ENCODE measurements at regions not wholly inside any gene's neighbourhood (a gene's known extent, or its start where the extent isn't known, plus 50 kb on each side); places are given as distances from the start of the nearest gene placed in this dataset.

GRCh38 chr2:181378491-181378890 is 78.7 kb upstream of the ITGA4 start:
- no peak for TF ChIP-seq CTCF (conservative IDR thresholded peaks at IDR 0.05; ENCODE audit: low read depth)
- no peak overlapping the region for H3K27ac ChIP-seq
- no peak for DNase-seq (ENCODE audit: low spot score)
- ChIA-PET POLR2A (ENCODE audit: low non-redundant PET) (no interaction called here), CTCF (interaction anchor here (0.6 to 0.9 kb wide), 2 partner anchors 22 to 103 kb away, joined by 3 read pairs; no protein-coding TSS in a partner anchor)

DNA sequence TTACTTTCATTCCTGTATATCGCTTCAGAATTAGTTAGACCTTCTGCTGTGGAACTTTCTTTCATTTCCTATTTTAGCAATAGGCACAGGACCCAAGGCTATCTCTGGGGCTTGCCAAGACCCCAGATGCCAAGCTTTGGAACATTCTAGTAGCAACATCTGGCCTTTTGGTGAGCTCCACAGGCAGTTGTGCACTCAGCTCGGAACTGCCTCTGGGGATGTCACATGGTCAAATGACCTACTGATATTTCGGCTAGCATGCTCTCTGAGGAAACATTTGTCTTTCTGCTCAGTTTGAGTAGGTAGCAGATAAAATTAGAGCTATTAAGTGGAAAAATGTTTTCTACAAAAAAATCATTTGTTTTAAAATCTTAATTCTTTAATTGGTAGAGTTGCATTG is 76.6 kb upstream of the ITGA4 start:
- no peak for TF ChIP-seq CTCF (conservative IDR thresholded peaks at IDR 0.05; ENCODE audit: low read depth)
- ChIA-PET CTCF (interaction anchor here (0.7 kb wide), 1 partner anchor 135 kb away, joined by 3 read pairs; no protein-coding TSS in a partner anchor), POLR2A (ENCODE audit: low non-redundant PET) (no interaction called here)
- H3K27ac ChIP-seq = no peak overlapping the region
- no peak for DNase-seq (ENCODE audit: low spot score)

- POLR2A ChIA-PET (ENCODE audit: low non-redundant PET) = no interaction called here
- H3K27ac ChIP-seq = no peak overlapping the region
- no peak for TF ChIP-seq CTCF (conservative IDR thresholded peaks at IDR 0.05; ENCODE audit: low read depth)
- CTCF ChIA-PET = no interaction called here
- DNase-seq (ENCODE audit: low spot score) = no peak
Measured at GRCh38 chr2:181384923-181385322, 72.3 kb upstream of the ITGA4 start.

DNA sequence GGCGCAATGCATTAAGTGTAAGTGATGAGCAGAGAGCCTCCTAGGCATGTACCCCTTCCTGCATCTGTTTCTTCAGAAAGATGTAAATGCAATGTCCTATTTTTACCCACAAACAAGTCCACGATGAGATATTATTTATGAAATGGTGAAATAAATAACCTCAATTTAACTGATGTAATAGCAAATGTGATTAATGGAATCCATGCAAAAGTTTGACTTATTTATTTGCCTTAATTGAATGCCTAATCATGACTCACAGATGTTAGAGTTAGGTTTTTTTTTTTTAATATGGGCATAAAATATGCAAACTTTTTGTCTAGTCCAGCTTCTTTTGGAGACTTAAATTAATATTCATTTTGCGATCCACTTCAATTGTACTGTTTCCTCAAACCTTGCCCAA is 67.7 kb upstream of the ITGA4 start:
- POLR2A ChIA-PET (ENCODE audit: low non-redundant PET) = no interaction called here
- DNase-seq (ENCODE audit: low spot score) = no peak

DNA sequence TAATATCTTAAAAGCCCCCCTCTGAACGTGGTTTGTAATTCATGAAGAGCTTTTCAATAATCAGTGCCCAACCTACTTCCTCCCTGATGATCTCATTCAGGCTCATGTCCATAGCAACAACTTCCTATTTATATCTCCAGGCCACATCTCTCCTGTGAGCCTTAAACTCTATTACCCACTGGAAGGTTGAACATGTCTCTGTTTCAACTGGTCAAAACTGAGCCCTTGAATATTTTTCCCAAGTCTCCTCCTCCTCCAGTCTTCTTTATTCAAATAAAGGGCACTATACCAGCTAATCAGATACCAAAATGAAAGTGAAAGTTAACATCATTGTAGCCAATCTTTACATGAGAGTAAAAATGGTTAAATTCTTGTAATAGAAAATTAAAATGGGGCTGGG is 63.7 kb upstream of the ITGA4 start:
- DNase-seq (ENCODE audit: low spot score) = peak; percentile 41
- CTCF ChIA-PET = no interaction called here

More for the DNA sequence above, 67.7 kb upstream of the ITGA4 start:
- CTCF ChIA-PET = no interaction called here
- no peak for TF ChIP-seq CTCF (conservative IDR thresholded peaks at IDR 0.05; ENCODE audit: low read depth)
- H3K27ac ChIP-seq = no peak overlapping the region

GRCh38 chr2:181394741-181395437 is 62.3 kb upstream of the ITGA4 start:
- ChIA-PET CTCF (no interaction called here), POLR2A (ENCODE audit: low non-redundant PET) (no interaction called here)
- no peak for TF ChIP-seq CTCF (conservative IDR thresholded peaks at IDR 0.05; ENCODE audit: low read depth)
- no peak overlapping the region for H3K27ac ChIP-seq
- no peak for DNase-seq (ENCODE audit: low spot score)

More for the DNA sequence above, 63.7 kb upstream of the ITGA4 start:
- POLR2A ChIA-PET (ENCODE audit: low non-redundant PET) = no interaction called here
- no peak overlapping the region for H3K27ac ChIP-seq
- TF ChIP-seq CTCF (conservative IDR thresholded peaks at IDR 0.05; ENCODE audit: low read depth) = no peak
